Neural progenitor cell (in vitro differentiated cells): ENCODE measurements at regions not wholly inside any gene's neighbourhood (a gene's known extent, or its start where the extent isn't known, plus 50 kb on each side); places are given as distances from the start of the nearest gene placed in this dataset.

Source experiments
- DNase-seq: peaks from one replicate; pipeline ENCODE4 v3.0.0-alpha.2; 2016; ENCODE audit warnings: low spot score
- H2AFZ ChIP-seq: fragments of 200-600 bp; sonication (generic); replicated peaks from 2 replicates; pipeline ENCODE4 v1.6.1; 2016; ENCODE audit warnings: antibody characterized with exemption
- H3F3A ChIP-seq: fragments of 200-600 bp; sonication (generic); 2 replicates; pipeline ENCODE4 v1.6.1; 2016; ENCODE audit warnings: antibody characterized with exemption, low read depth
- H3K27ac ChIP-seq: fragments of 200-600 bp; sonication (generic); 2 replicates; pipeline ENCODE4 v1.5.1; 2016; ENCODE audit warnings: mild to moderate bottlenecking
- H3K27me3 ChIP-seq: fragments of 200-600 bp; sonication (generic); 2 replicates; pipeline ENCODE4 v1.6.1; 2016; ENCODE audit warnings: mild to moderate bottlenecking, moderate library complexity
- H3K36me3 ChIP-seq: fragments of 200-600 bp; sonication (generic); 2 replicates; pipeline ENCODE4 v1.5.1; 2016
- H3K4me1 ChIP-seq: fragments of 200-600 bp; sonication (generic); 2 replicates; pipeline ENCODE4 v1.6.1; 2016; ENCODE audit warnings: mixed run types
- H3K4me2 ChIP-seq: fragments of 200-600 bp; sonication (generic); 2 replicates; pipeline ENCODE4 v1.6.1; 2016
- H3K4me3 ChIP-seq: fragments of 200-600 bp; sonication (generic); 2 replicates; pipeline ENCODE4 v1.5.1; 2016
- H3K79me2 ChIP-seq: fragments of 200-600 bp; sonication (generic); 2 replicates; pipeline ENCODE4 v1.6.1; 2016; ENCODE audit warnings: low read depth
- H3K9ac ChIP-seq: fragments of 200-600 bp; sonication (generic); 2 replicates; pipeline ENCODE4 v1.6.1; 2016
- H3K9me3 ChIP-seq: fragments of 200-600 bp; sonication (generic); 2 replicates; pipeline ENCODE4 v1.5.1; 2016; ENCODE audit warnings: low read depth
- H4K20me1 ChIP-seq: fragments of 200-600 bp; sonication (generic); 2 replicates; pipeline ENCODE4 v1.6.1; 2016; ENCODE audit warnings: low read depth
- H3K27ac Mint-ChIP-seq: 3 replicates; pipeline ENCODE4 v1.8.0; 2021; ENCODE audit warnings: mixed read lengths
- H3K27me3 Mint-ChIP-seq: 2 replicates; pipeline ENCODE4 v1.8.0; 2022; ENCODE audit warnings: low read depth, mild to moderate bottlenecking, inconsistent platforms, moderate library complexity, mixed read lengths; ENCODE audit not compliant: insufficient read depth
- H3K36me3 Mint-ChIP-seq: 3 replicates; pipeline ENCODE4 v1.8.0; 2021; ENCODE audit warnings: mixed read lengths
- H3K4me1 Mint-ChIP-seq: 3 replicates; pipeline ENCODE4 v1.8.0; 2021; ENCODE audit warnings: mixed read lengths
- H3K4me3 Mint-ChIP-seq: 3 replicates; pipeline ENCODE4 v1.8.0; 2021; ENCODE audit warnings: mild to moderate bottlenecking, moderate library complexity, mixed read lengths
- H3K9me3 Mint-ChIP-seq: 3 replicates; pipeline ENCODE4 v1.8.0; 2020; ENCODE audit warnings: mixed read lengths
- EZH2 ChIP-seq: fragments of 200-600 bp; sonication (generic); IDR thresholded peaks from 2 replicates; pipeline ENCODE4 v1.6.1; 2017; ENCODE audit warnings: antibody characterized with exemption, mild to moderate bottlenecking, moderate library complexity
- EZH2phosphoT487 ChIP-seq: fragments of 200-600 bp; sonication (generic); IDR thresholded peaks from 2 replicates; pipeline ENCODE4 v1.6.1; 2017; ENCODE audit warnings: antibody characterized with exemption
- TF ChIP-seq, protein P1 (sequence below): fragments of 200-600 bp; sonication (generic); IDR thresholded peaks from 2 replicates; pipeline ENCODE4 v1.5.1; 2017; ENCODE audit warnings: antibody characterized with exemption, mild to moderate bottlenecking

DNA sequence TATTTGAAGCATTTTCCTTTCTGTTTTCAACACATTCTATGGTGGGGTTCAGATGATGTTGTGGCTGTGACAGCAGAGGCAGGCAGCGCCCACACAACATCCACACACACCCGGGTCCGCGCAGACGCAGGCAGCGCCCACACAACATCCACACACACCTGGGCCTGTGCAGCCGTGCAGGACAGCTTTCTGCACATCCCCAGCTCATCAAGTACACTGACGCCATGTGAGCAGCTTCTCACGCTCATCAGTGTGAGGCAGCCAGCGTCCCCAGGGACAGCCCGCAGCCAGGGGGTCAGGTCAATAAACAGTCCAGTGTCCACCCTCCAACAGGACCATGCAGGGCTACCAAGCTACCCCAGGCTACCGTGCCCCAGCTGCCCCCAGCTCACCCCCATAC, 272.8 kb upstream of the TCERG1L start:
- H3K4me2 ChIP-seq: no peak overlapping the region
- no peaks in the 10 kb centered on the region for H3F3A ChIP-seq
- no peaks in the 10 kb centered on the region for H3K36me3 Mint-ChIP-seq
- no peaks in the 10 kb centered on the region for H4K20me1 ChIP-seq
- H3K27ac ChIP-seq: no peak overlapping the region
- no peaks in the 10 kb centered on the region for H3K9me3 ChIP-seq
- no peak for DNase-seq
- H3K9ac ChIP-seq: no peak overlapping the region
- H3K4me1 Mint-ChIP-seq: peaks cover 3% of the 10 kb centered on the region
- no peak overlapping the region for H3K4me3 ChIP-seq
- peaks cover 5% of the 10 kb centered on the region for H3K27me3 Mint-ChIP-seq
- H3K27me3 ChIP-seq: no peaks in the 10 kb centered on the region
- H3K27ac Mint-ChIP-seq: no peak overlapping the region
- peaks cover 6% of the 10 kb centered on the region for H3K9me3 Mint-ChIP-seq
- TF ChIP-seq EZH2phosphoT487: no peak
- TF ChIP-seq, protein P1, sequence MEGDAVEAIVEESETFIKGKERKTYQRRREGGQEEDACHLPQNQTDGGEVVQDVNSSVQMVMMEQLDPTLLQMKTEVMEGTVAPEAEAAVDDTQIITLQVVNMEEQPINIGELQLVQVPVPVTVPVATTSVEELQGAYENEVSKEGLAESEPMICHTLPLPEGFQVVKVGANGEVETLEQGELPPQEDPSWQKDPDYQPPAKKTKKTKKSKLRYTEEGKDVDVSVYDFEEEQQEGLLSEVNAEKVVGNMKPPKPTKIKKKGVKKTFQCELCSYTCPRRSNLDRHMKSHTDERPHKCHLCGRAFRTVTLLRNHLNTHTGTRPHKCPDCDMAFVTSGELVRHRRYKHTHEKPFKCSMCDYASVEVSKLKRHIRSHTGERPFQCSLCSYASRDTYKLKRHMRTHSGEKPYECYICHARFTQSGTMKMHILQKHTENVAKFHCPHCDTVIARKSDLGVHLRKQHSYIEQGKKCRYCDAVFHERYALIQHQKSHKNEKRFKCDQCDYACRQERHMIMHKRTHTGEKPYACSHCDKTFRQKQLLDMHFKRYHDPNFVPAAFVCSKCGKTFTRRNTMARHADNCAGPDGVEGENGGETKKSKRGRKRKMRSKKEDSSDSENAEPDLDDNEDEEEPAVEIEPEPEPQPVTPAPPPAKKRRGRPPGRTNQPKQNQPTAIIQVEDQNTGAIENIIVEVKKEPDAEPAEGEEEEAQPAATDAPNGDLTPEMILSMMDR: no peak
- no peak for TF ChIP-seq EZH2
- peaks cover 8% of the 10 kb centered on the region for H3K4me1 ChIP-seq
- no peaks in the 10 kb centered on the region for H3K79me2 ChIP-seq
- H3K4me3 Mint-ChIP-seq: no peak overlapping the region
- H2AFZ ChIP-seq: no peak overlapping the region
- H3K36me3 ChIP-seq: no peaks in the 10 kb centered on the region

DNA sequence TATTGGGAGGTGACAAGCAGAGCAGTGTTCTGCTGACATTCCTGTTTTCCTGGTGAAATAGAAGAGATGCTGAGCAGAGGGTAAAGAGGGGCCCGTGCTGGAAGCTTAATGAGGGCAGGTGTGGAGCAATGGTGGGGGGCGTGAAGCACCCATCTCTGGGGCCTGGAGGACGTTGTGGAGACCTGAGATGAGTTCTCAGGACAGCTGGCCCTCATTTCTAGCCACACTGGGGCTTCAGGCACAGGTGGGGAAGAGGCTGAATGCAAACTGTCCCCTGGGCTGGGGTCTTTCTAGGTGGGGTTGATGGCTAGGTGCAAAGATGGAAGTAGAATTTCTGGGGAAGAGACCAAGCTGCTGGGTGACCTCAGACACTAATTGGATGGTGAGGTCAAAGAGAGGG, 274.2 kb upstream of the TCERG1L start:
- H4K20me1 ChIP-seq: no peaks in the 10 kb centered on the region
- H3K9ac ChIP-seq: no peak overlapping the region
- H3K79me2 ChIP-seq: no peaks in the 10 kb centered on the region
- TF ChIP-seq, protein P1: no peak
- TF ChIP-seq EZH2 (no peak), EZH2phosphoT487 (no peak)
- no peak overlapping the region for H2AFZ ChIP-seq
- H3K9me3 Mint-ChIP-seq: peaks cover 6% of the 10 kb centered on the region
- H3K36me3 ChIP-seq: no peaks in the 10 kb centered on the region
- H3F3A ChIP-seq: no peaks in the 10 kb centered on the region
- H3K27ac Mint-ChIP-seq: no peak overlapping the region
- no peaks in the 10 kb centered on the region for H3K4me1 ChIP-seq
- H3K4me3 Mint-ChIP-seq: no peak overlapping the region
- no peak for DNase-seq
- H3K9me3 ChIP-seq: no peaks in the 10 kb centered on the region
- H3K36me3 Mint-ChIP-seq: no peaks in the 10 kb centered on the region
- no peak overlapping the region for H3K4me2 ChIP-seq
- no peak overlapping the region for H3K27ac ChIP-seq
- H3K27me3 Mint-ChIP-seq: peaks cover 4% of the 10 kb centered on the region
- no peaks in the 10 kb centered on the region for H3K27me3 ChIP-seq
- H3K4me1 Mint-ChIP-seq: peaks cover 3% of the 10 kb centered on the region
- no peak overlapping the region for H3K4me3 ChIP-seq

DNA sequence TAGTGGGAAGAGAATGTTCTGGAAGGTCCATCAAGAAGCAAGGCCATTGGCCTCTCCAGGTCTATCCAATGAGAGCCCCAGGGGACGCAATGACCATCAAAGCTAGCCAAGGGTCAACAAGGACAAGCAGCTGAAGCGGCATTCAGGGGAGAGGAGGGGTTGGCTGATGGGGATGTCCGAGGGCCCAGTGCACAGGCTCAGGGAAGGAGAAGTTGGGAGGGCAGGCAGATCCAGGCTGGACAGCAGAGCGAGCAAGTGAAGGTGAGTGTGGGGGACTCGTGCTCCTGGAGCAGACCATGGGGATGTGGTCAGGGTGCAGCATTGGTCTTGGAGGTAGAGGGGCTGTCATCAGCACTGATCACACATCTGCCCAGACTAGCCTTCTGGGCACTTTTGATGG, 275.4 kb upstream of the TCERG1L start:
- DNase-seq: no peak
- Histone ChIP-seq H3K36me3 (no peaks in the 10 kb centered on the region), H3K27ac (no peak overlapping the region), H3K4me2 (no peak overlapping the region), H3K9ac (no peak overlapping the region), H4K20me1 (no peaks in the 10 kb centered on the region), H3K27me3 (no peaks in the 10 kb centered on the region), H3K79me2 (no peaks in the 10 kb centered on the region), H3K9me3 (no peaks in the 10 kb centered on the region), H3F3A (no peaks in the 10 kb centered on the region), H3K4me1 (no peaks in the 10 kb centered on the region), H2AFZ (no peak overlapping the region), H3K4me3 (no peak overlapping the region)
- Mint-ChIP-seq H3K4me3 (no peak overlapping the region), H3K36me3 (no peaks in the 10 kb centered on the region), H3K27ac (no peak overlapping the region), H3K9me3 (peaks cover 7% of the 10 kb centered on the region), H3K27me3 (peaks cover 2% of the 10 kb centered on the region), H3K4me1 (no peaks in the 10 kb centered on the region)
- TF ChIP-seq EZH2 (no peak), EZH2phosphoT487 (no peak)
- TF ChIP-seq, protein P1: no peak
